Left lung (tissue), 4 donors: ENCODE measurements at regions not wholly inside any gene's neighbourhood (a gene's known extent, or its start where the extent isn't known, plus 50 kb on each side); places are given as distances from the start of the nearest gene placed in this dataset.

Source experiments
- ATAC-seq: fragments of 200-7000 bp; cut with Tn5 transposase; one replicate; pipeline ENCODE4 v1.9.1; 2020; ENCODE audit warnings: moderate library complexity
- DNase-seq, 4 donors: peaks; one replicate each; pipeline ENCODE4 v3.0.0-alpha.2; 2013 to 2020
- H3K27ac ChIP-seq, 2 donors: fragments of 200-600 bp; sonication (generic) in 1 of 2; one replicate each; pipeline versions ENCODE4 v1.5.0 to v1.8.0; 2020 to 2021
- H3K27me3 ChIP-seq, 2 donors: fragments of 200-600 bp; sonication (generic) in 1 of 2; one replicate each; pipeline versions ENCODE4 v1.5.0 to v1.8.0; 2020 to 2021
- H3K36me3 ChIP-seq, 2 donors: fragments of 200-600 bp; sonication (generic) in 1 of 2; one replicate each; pipeline versions ENCODE4 v1.5.0 to v1.8.0; 2020 to 2021
- H3K4me1 ChIP-seq, 2 donors: fragments of 200-600 bp; one replicate each; pipeline ENCODE4 v1.8.0; 2021
- H3K4me3 ChIP-seq, 2 donors: fragments of 200-600 bp; sonication (generic) in 1 of 2; one replicate each; pipeline versions ENCODE4 v1.5.0 to v1.8.0; 2020 to 2021; ENCODE audit warnings: mild to moderate bottlenecking in 1 of 2
- H3K9me3 ChIP-seq, 2 donors: fragments of 200-600 bp; sonication (generic) in 1 of 2; one replicate each; pipeline versions ENCODE4 v1.5.0 to v1.8.0; 2020 to 2021
- CTCF ChIP-seq, 2 donors: fragments of 200-600 bp; sonication (generic) in 1 of 2; IDR thresholded peaks; one replicate each; pipeline versions ENCODE4 v1.5.0 to v1.8.0; 2021; ENCODE audit warnings: antibody characterized with exemption in 2 of 2
- intact Hi-C, 2 donors: fragments of 100-400 bp; cut with DNase I; formaldehyde crosslinking; loops; one replicate each; pipeline versions ENCODE4 v1.11.2 to v1.14.2; 2022
- donor health status: DM: no; HTN: yes; CAD: no.
- donor health status: DM: no; HTN: no; CAD: no.

- Histone ChIP-seq H3K27ac (no peak overlapping the region), H3K4me3 (no peak overlapping the region), H3K4me1 (no peaks in the 10 kb centered on the region), H3K27me3 (no peaks in the 10 kb centered on the region), H3K9me3 (peaks cover 0 to 2% of the 10 kb centered on the region in 2 donors), H3K36me3 (no peaks in the 10 kb centered on the region)
- TF ChIP-seq CTCF (IDR thresholded peaks at IDR 0.05) = no peak
- intact Hi-C loops = no loop called here
- no peak for DNase-seq
- ATAC-seq = no peak
These were observed 664.5 kb upstream of the NR5A2 start for GRCh38 chr1:199362996-199363395.

GRCh38 chr1:199373139-199373538 is 654.4 kb upstream of the NR5A2 start:
- H3K27me3 ChIP-seq = no peaks in the 10 kb centered on the region
- no peaks in the 10 kb centered on the region for H3K36me3 ChIP-seq
- ATAC-seq (no peak), DNase-seq (no peak)
- H3K27ac ChIP-seq = no peak overlapping the region
- no peaks in the 10 kb centered on the region for H3K9me3 ChIP-seq
- no peak overlapping the region for H3K4me3 ChIP-seq
- intact Hi-C loops = no loop called here
- TF ChIP-seq CTCF (IDR thresholded peaks at IDR 0.05) = no peak
- H3K4me1 ChIP-seq = no peaks in the 10 kb centered on the region

- H3K27me3 ChIP-seq = no peaks in the 10 kb centered on the region
- no peak for TF ChIP-seq CTCF (IDR thresholded peaks at IDR 0.05)
- H3K4me1 ChIP-seq = no peaks in the 10 kb centered on the region
- no peaks in the 10 kb centered on the region for H3K9me3 ChIP-seq
- no peak overlapping the region for H3K27ac ChIP-seq
- no peak overlapping the region for H3K4me3 ChIP-seq
- H3K36me3 ChIP-seq = no peaks in the 10 kb centered on the region
- no peak for DNase-seq
- intact Hi-C loops = no loop called here
- no peak for ATAC-seq
These were observed 650.3 kb upstream of the NR5A2 start for GRCh38 chr1:199377211-199377610.

- DNase-seq = no peak
- intact Hi-C loops = no loop called here
- no peak for TF ChIP-seq CTCF (IDR thresholded peaks at IDR 0.05)
- no peaks in the 10 kb centered on the region for H3K27me3 ChIP-seq
- H3K4me1 ChIP-seq = no peaks in the 10 kb centered on the region
- no peaks in the 10 kb centered on the region for H3K36me3 ChIP-seq
- H3K27ac ChIP-seq = no peak overlapping the region
- H3K9me3 ChIP-seq = no peaks in the 10 kb centered on the region
- H3K4me3 ChIP-seq = no peak overlapping the region
- no peak for ATAC-seq
These were observed 643.7 kb upstream of the NR5A2 start for GRCh38 chr1:199383793-199384192.

- H3K4me1 ChIP-seq = no peaks in the 10 kb centered on the region
- H3K36me3 ChIP-seq = no peaks in the 10 kb centered on the region
- H3K27ac ChIP-seq = no peak overlapping the region
- DNase-seq (no peak), ATAC-seq (no peak)
- intact Hi-C loops = no loop called here
- no peaks in the 10 kb centered on the region for H3K27me3 ChIP-seq
- H3K4me3 ChIP-seq = no peak overlapping the region
- no peak for TF ChIP-seq CTCF (IDR thresholded peaks at IDR 0.05)
- no peaks in the 10 kb centered on the region for H3K9me3 ChIP-seq
These were observed 632.7 kb upstream of the NR5A2 start for GRCh38 chr1:199394856-199395255.
